Type B pancreatic cell (in vitro differentiated cells): ENCODE measurements at regions not wholly inside any gene's neighbourhood (a gene's known extent, or its start where the extent isn't known, plus 50 kb on each side); places are given as distances from the start of the nearest gene placed in this dataset.
A peak's percentile ranks its signal among the peaks of the same experiment; 100 is the strongest.

Experiments used
- DNase-seq: peaks from one replicate; pipeline ENCODE4 v3.0.0; 2021; ENCODE audit warnings: mixed read lengths; ENCODE audit not compliant: unreplicated experiment; ENCODE audit errors: extremely low spot score
- H3K27ac Mint-ChIP-seq: 2 replicates; pipeline ENCODE4 v1.8.0; 2021; ENCODE audit warnings: mild to moderate bottlenecking, mixed read lengths
- H3K27me3 Mint-ChIP-seq: 2 replicates; pipeline ENCODE4 v1.8.0; 2021; ENCODE audit warnings: mixed read lengths
- H3K36me3 Mint-ChIP-seq: 2 replicates; pipeline ENCODE4 v1.8.0; 2021; ENCODE audit warnings: mixed read lengths
- H3K4me1 Mint-ChIP-seq: one replicate; pipeline ENCODE4 v1.8.0; 2021; ENCODE audit warnings: mixed read lengths; ENCODE audit not compliant: unreplicated experiment
- H3K4me3 Mint-ChIP-seq: 2 replicates; pipeline ENCODE4 v1.8.0; 2021; ENCODE audit warnings: mild to moderate bottlenecking, mixed read lengths
- H3K9me3 Mint-ChIP-seq: 2 replicates; pipeline ENCODE4 v1.8.0; 2021; ENCODE audit warnings: mixed read lengths
- TF ChIP-seq, protein P1 (sequence below): fragments of 200-600 bp; sonication (generic); conservative IDR thresholded peaks from 2 replicates; pipeline ENCODE4 v1.5.0; 2021; ENCODE audit warnings: antibody characterized with exemption, mild to moderate bottlenecking

DNA sequence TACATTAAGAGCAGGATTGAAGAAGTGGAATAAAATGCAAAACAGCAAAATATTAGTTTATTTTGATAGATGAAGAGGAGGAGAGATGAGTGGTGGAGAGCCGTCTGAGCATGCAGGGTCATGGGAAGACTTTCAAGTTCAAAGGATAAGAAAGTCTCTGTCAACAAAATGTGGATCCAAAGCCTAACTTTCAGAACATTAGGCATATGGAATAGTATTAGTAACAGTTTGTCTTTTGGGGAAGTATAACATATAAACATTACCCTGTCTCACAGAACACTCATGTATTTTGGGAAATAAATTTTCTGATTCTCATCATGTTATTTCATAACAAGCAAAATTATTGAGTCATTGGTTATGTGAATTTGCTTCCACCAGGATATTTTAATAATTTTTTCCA lies 104.3 kb upstream of the CEP126 start:
- TF ChIP-seq, protein P1, sequence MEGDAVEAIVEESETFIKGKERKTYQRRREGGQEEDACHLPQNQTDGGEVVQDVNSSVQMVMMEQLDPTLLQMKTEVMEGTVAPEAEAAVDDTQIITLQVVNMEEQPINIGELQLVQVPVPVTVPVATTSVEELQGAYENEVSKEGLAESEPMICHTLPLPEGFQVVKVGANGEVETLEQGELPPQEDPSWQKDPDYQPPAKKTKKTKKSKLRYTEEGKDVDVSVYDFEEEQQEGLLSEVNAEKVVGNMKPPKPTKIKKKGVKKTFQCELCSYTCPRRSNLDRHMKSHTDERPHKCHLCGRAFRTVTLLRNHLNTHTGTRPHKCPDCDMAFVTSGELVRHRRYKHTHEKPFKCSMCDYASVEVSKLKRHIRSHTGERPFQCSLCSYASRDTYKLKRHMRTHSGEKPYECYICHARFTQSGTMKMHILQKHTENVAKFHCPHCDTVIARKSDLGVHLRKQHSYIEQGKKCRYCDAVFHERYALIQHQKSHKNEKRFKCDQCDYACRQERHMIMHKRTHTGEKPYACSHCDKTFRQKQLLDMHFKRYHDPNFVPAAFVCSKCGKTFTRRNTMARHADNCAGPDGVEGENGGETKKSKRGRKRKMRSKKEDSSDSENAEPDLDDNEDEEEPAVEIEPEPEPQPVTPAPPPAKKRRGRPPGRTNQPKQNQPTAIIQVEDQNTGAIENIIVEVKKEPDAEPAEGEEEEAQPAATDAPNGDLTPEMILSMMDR = no peak
- H3K36me3 Mint-ChIP-seq = no peaks in the 10 kb centered on the region
- H3K4me3 Mint-ChIP-seq = no peak overlapping the region
- no peaks in the 10 kb centered on the region for H3K27me3 Mint-ChIP-seq
- peaks cover 6% of the 10 kb centered on the region for H3K9me3 Mint-ChIP-seq
- no peak for DNase-seq
- H3K27ac Mint-ChIP-seq = peak overlapping the region; percentile 6
- peaks cover 4% of the 10 kb centered on the region for H3K4me1 Mint-ChIP-seq

DNA sequence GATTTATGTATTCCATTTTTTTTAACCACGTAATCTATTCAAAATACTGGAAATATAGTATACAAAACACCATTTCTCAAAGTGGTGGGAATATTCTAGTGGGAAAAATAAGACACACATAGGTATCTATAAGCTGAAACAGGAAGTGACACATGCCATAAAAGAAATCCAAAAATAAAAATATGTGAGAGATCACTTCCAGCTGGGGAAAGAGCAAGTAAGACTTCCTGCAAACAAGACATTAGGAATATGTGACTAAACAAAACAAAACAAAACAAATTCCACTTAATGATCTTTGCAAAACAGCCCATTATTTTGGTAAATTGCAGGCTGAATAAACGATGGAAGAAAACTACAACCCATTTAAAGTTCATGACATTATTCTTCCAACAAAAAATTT lies 107.3 kb upstream of the CEP126 start:
- no peak overlapping the region for H3K27ac Mint-ChIP-seq
- no peak for DNase-seq
- no peak overlapping the region for H3K4me3 Mint-ChIP-seq
- TF ChIP-seq, protein P1 = no peak
- peaks cover 4% of the 10 kb centered on the region for H3K4me1 Mint-ChIP-seq
- no peaks in the 10 kb centered on the region for H3K36me3 Mint-ChIP-seq
- peaks cover 6% of the 10 kb centered on the region for H3K9me3 Mint-ChIP-seq
- H3K27me3 Mint-ChIP-seq = no peaks in the 10 kb centered on the region

DNA sequence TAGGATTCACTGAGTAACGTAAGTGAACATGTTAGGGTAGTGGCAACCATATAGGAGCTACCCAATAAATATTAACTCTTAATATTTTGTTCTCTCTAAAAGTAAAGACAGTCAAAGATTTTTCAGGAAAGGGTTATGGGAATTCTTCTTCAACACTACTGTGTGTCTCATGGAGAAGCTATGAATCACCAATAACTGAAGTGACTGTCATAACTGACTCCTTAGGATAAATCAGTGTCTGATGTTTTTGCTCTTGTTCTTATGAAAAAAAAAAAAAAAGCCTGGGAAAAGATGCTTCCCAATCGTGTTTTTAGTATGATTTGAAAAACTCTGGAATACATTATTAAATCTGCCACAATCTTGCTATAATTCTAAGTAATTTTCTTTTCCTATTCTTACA lies 111.2 kb upstream of the CEP126 start:
- no peak for DNase-seq
- Mint-ChIP-seq H3K27me3 (peaks cover 7% of the 10 kb centered on the region), H3K9me3 (no peaks in the 10 kb centered on the region), H3K36me3 (no peaks in the 10 kb centered on the region), H3K4me1 (peaks cover 4% of the 10 kb centered on the region), H3K4me3 (no peak overlapping the region), H3K27ac (no peak overlapping the region)
- TF ChIP-seq, protein P1 = no peak

DNA sequence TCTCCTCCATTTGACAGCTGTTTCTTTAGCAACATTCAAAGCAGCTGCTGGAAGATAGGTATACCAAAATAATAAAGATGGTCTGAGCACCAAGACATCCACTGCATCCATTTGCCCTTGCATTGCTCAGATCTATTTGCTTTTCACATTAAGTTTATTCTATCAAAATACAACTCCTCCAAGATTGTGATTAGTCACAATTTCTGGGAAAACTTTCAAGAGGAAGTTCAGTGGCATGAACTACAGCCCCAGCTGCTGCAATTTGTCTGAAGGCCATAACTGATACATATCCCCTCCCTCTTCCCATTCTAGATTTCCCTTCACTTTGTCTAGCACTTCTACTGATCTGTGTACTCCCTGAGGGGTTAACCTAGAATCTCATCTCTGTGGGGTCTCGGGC lies 117.5 kb upstream of the CEP126 start:
- H3K27me3 Mint-ChIP-seq = peaks cover 9% of the 10 kb centered on the region
- no peak overlapping the region for H3K4me3 Mint-ChIP-seq
- H3K27ac Mint-ChIP-seq = no peak overlapping the region

DNA sequence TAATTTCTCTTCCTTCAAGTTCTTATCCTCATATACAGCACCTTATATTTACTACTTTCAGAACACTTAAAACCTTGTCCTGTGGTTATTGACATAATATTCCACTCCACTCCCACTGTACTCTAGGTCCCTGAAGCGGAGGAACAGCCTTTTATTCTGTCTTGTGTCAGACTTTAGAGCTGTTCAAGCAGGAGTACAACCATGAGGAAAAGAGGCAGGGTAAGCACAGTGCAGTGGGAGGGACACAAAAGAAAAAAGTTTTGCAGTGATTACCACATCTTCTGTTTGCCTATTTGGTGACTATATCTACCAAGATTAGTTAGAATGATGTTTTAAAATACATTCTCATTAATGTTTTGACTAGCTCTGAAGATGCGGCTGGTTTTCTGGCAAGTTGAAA lies 122.0 kb upstream of the CEP126 start:
- DNase-seq = no peak
- Mint-ChIP-seq H3K27me3 (peaks cover 4% of the 10 kb centered on the region), H3K9me3 (no peaks in the 10 kb centered on the region), H3K36me3 (no peaks in the 10 kb centered on the region), H3K4me3 (no peak overlapping the region), H3K27ac (no peak overlapping the region), H3K4me1 (no peaks in the 10 kb centered on the region)
- TF ChIP-seq, protein P1 = no peak

More for the DNA sequence above, 117.5 kb upstream of the CEP126 start:
- TF ChIP-seq, protein P1 = no peak
- H3K4me1 Mint-ChIP-seq = no peaks in the 10 kb centered on the region
- no peak for DNase-seq
- H3K9me3 Mint-ChIP-seq = no peaks in the 10 kb centered on the region
- no peaks in the 10 kb centered on the region for H3K36me3 Mint-ChIP-seq

DNA sequence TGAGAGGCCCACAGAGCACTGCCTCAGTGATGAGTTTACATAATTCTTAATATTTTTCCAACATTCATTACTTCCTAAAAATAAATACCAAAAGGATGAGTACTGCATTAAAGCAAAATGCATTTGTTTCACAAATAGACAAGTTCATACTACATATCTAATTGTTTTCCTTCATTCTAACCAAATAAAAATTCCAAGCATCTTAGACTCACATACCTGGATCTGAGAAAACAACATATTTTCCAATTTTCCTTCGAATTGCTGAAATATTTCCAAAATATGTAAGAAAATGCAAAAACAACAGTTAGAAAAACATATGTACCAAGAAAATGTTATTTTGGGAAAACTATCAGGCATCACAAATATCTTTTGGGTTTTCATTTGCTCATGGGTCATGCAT lies 127.9 kb upstream of the CEP126 start:
- Mint-ChIP-seq H3K36me3 (no peaks in the 10 kb centered on the region), H3K4me3 (no peak overlapping the region), H3K27ac (no peak overlapping the region), H3K4me1 (no peaks in the 10 kb centered on the region), H3K9me3 (no peaks in the 10 kb centered on the region), H3K27me3 (no peaks in the 10 kb centered on the region)
- TF ChIP-seq, protein P1 = no peak
- no peak for DNase-seq
